Posterior vena cava (tissue), 2 donors: ENCODE measurements at regions not wholly inside any gene's neighbourhood (a gene's known extent, or its start where the extent isn't known, plus 50 kb on each side); places are given as distances from the start of the nearest gene placed in this dataset.
"Not testable (repeated sequence)": the region's sequence is repeated elsewhere in the genome, so short reads cannot be mapped to it uniquely, and the experiment has no call there.

ENCODE experiments used
- DNase-seq: peaks from one replicate; pipeline ENCODE4 v3.0.0-alpha.2; 2020; ENCODE audit warnings: low spot score
- intact Hi-C, 2 donors: fragments of 100-400 bp; cut with DNase I; formaldehyde crosslinking; loops; one replicate each; pipeline versions ENCODE4 v1.14.1 to v1.14.2; 2022 to 2023
- donor health status: DM: yes; HTN: yes; CAD: no.
- donor health status: DM: yes; HTN: yes; CAD: no.

- intact Hi-C loops = no loop called here
- DNase-seq = no peak
Measured at GRCh38 chr3:24678421-24678865, 183.8 kb upstream of the THRB start.

GRCh38 chr3:24679429-24679828 lies 184.8 kb upstream of the THRB start:
- intact Hi-C loops = no loop called here
- DNase-seq = no peak

- intact Hi-C loops = loop anchor here in 1 of 2 donors (5.0 kb wide), 1 partner anchor 683 kb away; no protein-coding TSS in a partner anchor
- DNase-seq = peak; percentile 85
Measured at GRCh38 chr3:24680214-24680967, 185.7 kb upstream of the THRB start.

GRCh38 chr3:24682141-24682547 lies 187.5 kb upstream of the THRB start:
- no peak for DNase-seq
- intact Hi-C loops = loop anchor here in 1 of 2 donors (5.0 kb wide), 1 partner anchor 685 kb away; no protein-coding TSS in a partner anchor

- intact Hi-C loops = loop anchor here in 1 of 2 donors (5.0 kb wide), 1 partner anchor 686 kb away; no protein-coding TSS in a partner anchor
- DNase-seq = no peak
Measured at GRCh38 chr3:24683090-24683489, 188.4 kb upstream of the THRB start.

- intact Hi-C loops = loop anchor here in 1 of 2 donors (5.0 kb wide), 1 partner anchor 687 kb away; no protein-coding TSS in a partner anchor
Measured at GRCh38 chr3:24683633-24684384, 189.2 kb upstream of the THRB start.

GRCh38 chr3:24684506-24685023 lies 189.9 kb upstream of the THRB start:
- no peak for DNase-seq
- intact Hi-C loops = loop anchor here in 1 of 2 donors (5.0 kb wide), 1 partner anchor 687 kb away; no protein-coding TSS in a partner anchor

More at GRCh38 chr3:24683633-24684384, 189.2 kb upstream of the THRB start:
- no peak for DNase-seq

- DNase-seq = no peak
- intact Hi-C loops = no loop called here
Measured at GRCh38 chr3:24686808-24687207, 192.2 kb upstream of the THRB start.

- intact Hi-C loops = no loop called here
- DNase-seq = no peak
Measured at GRCh38 chr3:24687671-24688070, 193.0 kb upstream of the THRB start.

GRCh38 chr3:24688446-24689148 lies 193.9 kb upstream of the THRB start:
- DNase-seq = no peak
- intact Hi-C loops = no loop called here

GRCh38 chr3:24689353-24689752 lies 194.7 kb upstream of the THRB start:
- intact Hi-C loops = no loop called here
- no peak for DNase-seq

GRCh38 chr3:24690777-24691176 lies 196.1 kb upstream of the THRB start:
- DNase-seq = no peak
- intact Hi-C loops = no loop called here

- not testable (repeated sequence) for DNase-seq
Measured at GRCh38 chr3:24699078-24699477, 204.4 kb upstream of the THRB start.

GRCh38 chr3:24704496-24704895 lies 209.8 kb upstream of the THRB start:
- DNase-seq = no peak
- intact Hi-C loops = no loop called here

More at GRCh38 chr3:24699078-24699477, 204.4 kb upstream of the THRB start:
- intact Hi-C loops = not testable (repeated sequence)

- DNase-seq = no peak
- intact Hi-C loops = no loop called here
Measured at GRCh38 chr3:24707936-24708335, 213.3 kb upstream of the THRB start.

- intact Hi-C loops = no loop called here
- DNase-seq = no peak
Measured at GRCh38 chr3:24709956-24710355, 215.3 kb upstream of the THRB start.

- no peak for DNase-seq
- intact Hi-C loops = no loop called here
Measured at GRCh38 chr3:24713516-24713915, 218.9 kb upstream of the THRB start.

GRCh38 chr3:24714436-24714835 lies 219.8 kb upstream of the THRB start:
- no peak for DNase-seq
- intact Hi-C loops = no loop called here

- intact Hi-C loops = no loop called here
Measured at GRCh38 chr3:24715171-24715792, 220.6 kb upstream of the THRB start.

More at GRCh38 chr3:24715171-24715792, 220.6 kb upstream of the THRB start:
- DNase-seq = no peak
